GM12878 (cell line): ENCODE measurements at regions not wholly inside any gene's neighbourhood (a gene's known extent, or its start where the extent isn't known, plus 50 kb on each side); places are given as distances from the start of the nearest gene placed in this dataset.

ENCODE experiments used
- ATAC-seq: fragments of 200-7000 bp; cut with Tn5 transposase; 3 replicates; pipeline ENCODE4 v1.9.1; 2020; ENCODE audit warnings: mild to moderate bottlenecking, moderate library complexity
- BruUV-seq: library from RNA; stranded (reverse); fragments of 400-500 nt; replicated peaks from 2 replicates; lab custom pipeline; 2021; lab: Mats Ljungman, UMichigan
- CTCF ChIA-PET: fragments of 300-600 bp; sonication (Branson Sonifier 250); formaldehyde crosslinking; extraction: SDS; loops from one replicate; lab custom pipeline; 2021; ENCODE audit warnings: inconsistent platforms; lab: Yijun Ruan, JAX
- POLR2A ChIA-PET: fragments of 350-600 bp; formaldehyde crosslinking; extraction: SDS; loops from one replicate; lab custom pipeline; 2021; ENCODE audit warnings: inconsistent platforms; lab: Charles Lee
- RAD21 ChIA-PET: fragments of 300-600 bp; sonication (Branson Sonifier 250); formaldehyde crosslinking; loops from one replicate; lab custom pipeline; 2023; ENCODE audit warnings: antibody characterized with exemption; ENCODE audit not compliant: unreplicated experiment; lab: Charles Lee
- SMC1A ChIA-PET: fragments of 300-600 bp; sonication (Branson Sonifier 250); formaldehyde crosslinking; loops from one replicate; lab custom pipeline; 2023; ENCODE audit not compliant: unreplicated experiment, uncharacterized antibody; lab: Charles Lee
- DNase-seq: peaks from one replicate; pipeline ENCODE4 v3.0.0-alpha.2; 2011; ENCODE audit warnings: low read depth, low spot score
- FAIRE-seq: peaks from 3 replicates; lab custom pipeline; 2011; peaks lifted over from hg19 to GRCh38; lab: Jason Lieb, UNC
- H2AFZ ChIP-seq: 2 replicates; pipeline ENCODE4 v1.6.0; 2011; ENCODE audit warnings: low read depth, low read length, control low read depth; ENCODE audit not compliant: control insufficient read depth
- H3K27ac ChIP-seq: 2 replicates; pipeline ENCODE4 v1.5.1; 2011; ENCODE audit warnings: control low read depth; ENCODE audit not compliant: control insufficient read depth, insufficient read depth
- H3K27me3 ChIP-seq, 2 experiments: replicated peaks in 1 of 2; 2 replicates each; pipeline versions ENCODE4 v1.6.0 to v1.6.1; 2011; ENCODE audit warnings: low read length in 1 of 2; ENCODE audit not compliant: control insufficient read depth in 2 of 2, insufficient read depth in 2 of 2
- H3K36me3 ChIP-seq, 2 experiments: 2 replicates each; pipeline ENCODE4 v1.5.1; 2011; ENCODE audit warnings: low read length in 1 of 2; ENCODE audit not compliant: control insufficient read depth in 2 of 2, insufficient read depth in 2 of 2
- H3K4me1 ChIP-seq: 2 replicates; pipeline ENCODE4 v1.6.1; 2011; ENCODE audit warnings: mild to moderate bottlenecking, low read length, moderate library complexity, mixed read lengths; ENCODE audit not compliant: control insufficient read depth, insufficient read depth
- H3K4me2 ChIP-seq: 2 replicates; pipeline ENCODE4 v1.6.0; 2011; ENCODE audit warnings: control low read depth; ENCODE audit not compliant: control insufficient read depth, insufficient read depth
- H3K4me3 ChIP-seq: fragments of 200-600 bp; sonication (generic); 2 replicates; pipeline ENCODE4 v1.5.1; 2016
- H3K79me2 ChIP-seq: 2 replicates; pipeline ENCODE4 v1.6.0; 2011; ENCODE audit warnings: low read length; ENCODE audit not compliant: control insufficient read depth, insufficient read depth
- H3K9ac ChIP-seq: 2 replicates; pipeline ENCODE4 v1.8.0; 2011; ENCODE audit warnings: low read length, control low read depth, mixed read lengths; ENCODE audit not compliant: control insufficient read depth, insufficient read depth
- H3K9me3 ChIP-seq: replicated peaks from 3 replicates; pipeline ENCODE4 v1.5.1; 2011; ENCODE audit warnings: mild to moderate bottlenecking, low read length; ENCODE audit not compliant: control insufficient read depth, insufficient read depth
- H4K20me1 ChIP-seq: 2 replicates; pipeline ENCODE4 v1.6.0; 2011; ENCODE audit not compliant: control insufficient read depth, insufficient read depth
- BRCA1 ChIP-seq: IDR thresholded peaks from 2 replicates; pipeline ENCODE4 v1.6.1; 2011; ENCODE audit warnings: low read depth, low read length, improper control_type of control experiment
- FOXM1 ChIP-seq: IDR thresholded peaks from 2 replicates; pipeline ENCODE4 v1.6.1; 2012; ENCODE audit warnings: low read depth, mild to moderate bottlenecking, inconsistent platforms, low read length, moderate library complexity
- MEF2B ChIP-seq: fragments of 450-650 bp; IDR thresholded peaks from 2 replicates; pipeline ENCODE4 v1.6.1; 2018; ENCODE audit warnings: mild to moderate bottlenecking, moderate library complexity; ENCODE audit not compliant: partially characterized antibody, poor library complexity, severe bottlenecking
- MYC ChIP-seq: IDR thresholded peaks from 2 replicates; pipeline ENCODE4 v1.6.1; 2011; ENCODE audit warnings: mild to moderate bottlenecking, low read length, moderate library complexity, inconsistent platforms; ENCODE audit not compliant: insufficient read depth, insufficient replicate concordance, insufficient read length, severe bottlenecking
- NFXL1 ChIP-seq: fragments of 450-650 bp; IDR thresholded peaks from 2 replicates; pipeline ENCODE4 v1.6.1; 2017; ENCODE audit warnings: antibody characterized with exemption, mild to moderate bottlenecking, borderline replicate concordance
- NR2C1 ChIP-seq: fragments of 450-650 bp; IDR thresholded peaks from 2 replicates; pipeline ENCODE4 v1.6.1; 2017; ENCODE audit warnings: antibody characterized with exemption, mild to moderate bottlenecking, moderate library complexity
- RELA ChIP-seq: fragments of 450-650 bp; IDR thresholded peaks from 2 replicates; pipeline ENCODE4 v1.8.0; 2014; ENCODE audit warnings: borderline replicate concordance; ENCODE audit not compliant: partially characterized antibody
- TAF1 ChIP-seq: IDR thresholded peaks from 2 replicates; pipeline ENCODE4 v1.6.1; 2011; ENCODE audit warnings: mild to moderate bottlenecking, low read depth, low read length, borderline replicate concordance
- YBX1 ChIP-seq: fragments of 450-650 bp; IDR thresholded peaks from 2 replicates; pipeline ENCODE4 v1.6.1; 2016; ENCODE audit warnings: antibody characterized with exemption
- WGBS: methylation state at CpG from one replicate; pipeline ENCODE4 v1.1.6; 2016; ENCODE audit warnings: low lambda C conversion rate; ENCODE audit not compliant: insufficient replicate concordance, insufficient coverage; ENCODE audit errors: missing lambda C conversion rate; 5-methylcytosine and 5-hydroxymethylcytosine counted together
- in situ Hi-C: fragments of 300-500 bp; cut with MboI; formaldehyde crosslinking; loops from 9 replicates; pipeline ENCODE4 v1.14.3; 2018; ENCODE audit warnings: mixed read lengths
- intact Hi-C: fragments of 100-400 bp; cut with micrococcal nuclease; formaldehyde crosslinking; loops from one replicate; pipeline ENCODE4 v1.14.2; 2022; ENCODE audit not compliant: unreplicated experiment
- TF ChIP-seq, protein P1 (sequence below): fragments of 450-650 bp; IDR thresholded peaks from 2 replicates; pipeline ENCODE4 v1.6.1; 2017; ENCODE audit warnings: mild to moderate bottlenecking, low read depth, inconsistent platforms; ENCODE audit not compliant: poor library complexity, severe bottlenecking
- TF ChIP-seq, protein P2 (sequence below): IDR thresholded peaks from 2 replicates; pipeline ENCODE4 v1.6.1; 2012; ENCODE audit warnings: low read length, inconsistent platforms
- TF ChIP-seq, protein P3 (sequence below): IDR thresholded peaks from 2 replicates; pipeline ENCODE4 v1.6.1; 2011; ENCODE audit warnings: borderline replicate concordance, low read depth, mild to moderate bottlenecking, moderate library complexity, mixed read lengths, low read length; ENCODE audit not compliant: insufficient read depth; ENCODE audit errors: extremely low read length

DNA sequence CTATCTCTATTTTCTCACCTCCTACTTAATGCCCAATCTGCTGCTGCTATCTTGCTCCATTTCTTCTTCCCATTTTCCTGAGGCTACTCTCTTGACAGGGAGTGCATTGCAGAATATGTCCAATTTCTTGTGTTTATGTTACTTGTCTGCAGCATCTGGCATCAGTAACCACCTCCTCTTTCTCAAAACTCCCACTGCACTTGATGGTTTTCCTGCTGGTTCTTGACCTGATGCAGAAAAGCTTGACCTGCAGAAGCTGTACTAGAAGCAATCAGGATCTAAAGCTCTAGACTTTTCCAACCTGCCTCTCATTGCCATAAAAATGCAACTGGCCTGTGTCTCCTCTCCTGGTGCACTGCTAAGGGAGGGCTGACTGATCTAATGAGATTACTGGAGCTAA is 287.8 kb downstream of the ZEB1 start:
- ChIA-PET POLR2A (no interaction called here), CTCF (interaction anchor here (1.7 kb wide), 1 partner anchor 10 kb away, joined by 4 read pairs; no protein-coding TSS in a partner anchor)
- no peaks in the 10 kb centered on the region; the same call in 1 of the 3 replicates for H3K9me3 ChIP-seq

DNA sequence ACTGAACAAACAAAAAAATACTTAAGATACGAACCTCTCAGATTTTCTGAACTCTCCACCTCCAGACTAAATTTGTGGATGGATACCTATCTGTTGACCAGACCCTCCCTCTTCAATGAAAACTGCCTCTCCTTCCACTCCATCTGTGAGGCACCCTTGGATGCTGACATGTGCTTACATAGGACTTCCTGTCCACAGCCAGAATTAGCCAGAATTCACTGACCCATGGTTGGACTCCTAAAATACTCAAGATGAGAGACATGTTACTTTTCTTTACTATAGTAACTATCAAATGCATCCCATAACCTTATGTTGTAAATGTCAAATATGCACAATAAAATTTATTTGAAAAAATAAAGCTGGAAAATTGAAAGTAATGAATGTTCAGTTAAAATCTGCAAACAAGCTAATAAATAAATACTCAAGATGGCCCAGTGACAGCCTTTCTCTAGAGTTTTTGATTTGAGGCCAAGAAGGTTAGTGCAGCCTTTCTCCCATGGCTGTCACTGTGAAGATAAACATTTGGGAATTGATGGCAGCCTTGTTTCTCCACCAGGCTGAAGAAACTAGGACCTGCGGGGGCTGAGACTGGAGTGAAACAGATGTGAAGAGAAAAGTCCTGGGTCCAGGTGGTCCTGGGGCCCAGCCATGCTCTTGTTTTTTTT is 287.0 kb downstream of the ZEB1 start:
- RAD21 ChIA-PET, result no interaction called here
- SMC1A ChIA-PET, result interaction anchor here (1.1 kb wide), 1 partner anchor 10 kb away, joined by 3 read pairs; no protein-coding TSS in a partner anchor
- CTCF ChIA-PET, result no interaction called here
- no peak overlapping the region for H3K9ac ChIP-seq
- H3K27me3 ChIP-seq, result no peaks in the 10 kb centered on the region
- intact Hi-C loops (loop anchor here (10.0 kb wide), 2 partner anchors 149 to 871 kb away; no protein-coding TSS in a partner anchor), in situ Hi-C loops (no loop called here)
- 33% methylated on average over 2 of the region's 2 CpGs for WGBS
- H3K4me3 ChIP-seq, result no peak overlapping the region
- no peak overlapping the region for H3K27ac ChIP-seq
- no TSS peak for BruUV-seq
- no peaks in the 10 kb centered on the region for H4K20me1 ChIP-seq
- H3K4me1 ChIP-seq, result peaks cover 9% of the 10 kb centered on the region
- H3K36me3 ChIP-seq, result no peaks in the 10 kb centered on the region
- H3K79me2 ChIP-seq, result no peaks in the 10 kb centered on the region
- FAIRE-seq (no peak), ATAC-seq (no peak), DNase-seq (no peak)
- H3K4me2 ChIP-seq, result no peak overlapping the region
- POLR2A ChIA-PET, result no interaction called here
- H3K9me3 ChIP-seq, result no peaks in the 10 kb centered on the region; the same call in 1 of the 3 replicates
- H2AFZ ChIP-seq, result no peak overlapping the region
- TF ChIP-seq RELA (no peak), NR2C1 (no peak), MEF2B (no peak), MYC (no peak), TAF1 (no peak), NFXL1 (no peak)
- TF ChIP-seq, protein P1, sequence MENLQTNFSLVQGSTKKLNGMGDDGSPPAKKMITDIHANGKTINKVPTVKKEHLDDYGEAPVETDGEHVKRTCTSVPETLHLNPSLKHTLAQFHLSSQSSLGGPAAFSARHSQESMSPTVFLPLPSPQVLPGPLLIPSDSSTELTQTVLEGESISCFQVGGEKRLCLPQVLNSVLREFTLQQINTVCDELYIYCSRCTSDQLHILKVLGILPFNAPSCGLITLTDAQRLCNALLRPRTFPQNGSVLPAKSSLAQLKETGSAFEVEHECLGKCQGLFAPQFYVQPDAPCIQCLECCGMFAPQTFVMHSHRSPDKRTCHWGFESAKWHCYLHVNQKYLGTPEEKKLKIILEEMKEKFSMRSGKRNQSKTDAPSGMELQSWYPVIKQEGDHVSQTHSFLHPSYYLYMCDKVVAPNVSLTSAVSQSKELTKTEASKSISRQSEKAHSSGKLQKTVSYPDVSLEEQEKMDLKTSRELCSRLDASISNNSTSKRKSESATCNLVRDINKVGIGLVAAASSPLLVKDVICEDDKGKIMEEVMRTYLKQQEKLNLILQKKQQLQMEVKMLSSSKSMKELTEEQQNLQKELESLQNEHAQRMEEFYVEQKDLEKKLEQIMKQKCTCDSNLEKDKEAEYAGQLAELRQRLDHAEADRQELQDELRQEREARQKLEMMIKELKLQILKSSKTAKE, result no peak
- TF ChIP-seq, protein P2, sequence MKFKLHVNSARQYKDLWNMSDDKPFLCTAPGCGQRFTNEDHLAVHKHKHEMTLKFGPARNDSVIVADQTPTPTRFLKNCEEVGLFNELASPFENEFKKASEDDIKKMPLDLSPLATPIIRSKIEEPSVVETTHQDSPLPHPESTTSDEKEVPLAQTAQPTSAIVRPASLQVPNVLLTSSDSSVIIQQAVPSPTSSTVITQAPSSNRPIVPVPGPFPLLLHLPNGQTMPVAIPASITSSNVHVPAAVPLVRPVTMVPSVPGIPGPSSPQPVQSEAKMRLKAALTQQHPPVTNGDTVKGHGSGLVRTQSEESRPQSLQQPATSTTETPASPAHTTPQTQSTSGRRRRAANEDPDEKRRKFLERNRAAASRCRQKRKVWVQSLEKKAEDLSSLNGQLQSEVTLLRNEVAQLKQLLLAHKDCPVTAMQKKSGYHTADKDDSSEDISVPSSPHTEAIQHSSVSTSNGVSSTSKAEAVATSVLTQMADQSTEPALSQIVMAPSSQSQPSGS, result no peak

More for the DNA sequence above, 287.8 kb downstream of the ZEB1 start:
- Histone ChIP-seq H3K4me1 (peaks cover 9% of the 10 kb centered on the region), H2AFZ (no peak overlapping the region), H4K20me1 (no peaks in the 10 kb centered on the region), H3K9ac (no peak overlapping the region), H3K4me2 (no peak overlapping the region), H3K27ac (no peak overlapping the region), H3K36me3 (no peaks in the 10 kb centered on the region), H3K4me3 (no peak overlapping the region), H3K27me3 (no peaks in the 10 kb centered on the region), H3K79me2 (no peaks in the 10 kb centered on the region)
- SMC1A ChIA-PET, result interaction anchor here (1.1 kb wide), 1 partner anchor 9 kb away, joined by 3 read pairs; no protein-coding TSS in a partner anchor
- DNase-seq (no peak), ATAC-seq (no peak), FAIRE-seq (no peak)
- in situ Hi-C loops, result no loop called here
- intact Hi-C loops, result loop anchor here (10.0 kb wide), 2 partner anchors 148 to 872 kb away; no protein-coding TSS in a partner anchor
- BruUV-seq, result no TSS peak
- RAD21 ChIA-PET, result no interaction called here
- TF ChIP-seq YBX1 (no peak), FOXM1 (no peak), BRCA1 (no peak)
- TF ChIP-seq, protein P3, sequence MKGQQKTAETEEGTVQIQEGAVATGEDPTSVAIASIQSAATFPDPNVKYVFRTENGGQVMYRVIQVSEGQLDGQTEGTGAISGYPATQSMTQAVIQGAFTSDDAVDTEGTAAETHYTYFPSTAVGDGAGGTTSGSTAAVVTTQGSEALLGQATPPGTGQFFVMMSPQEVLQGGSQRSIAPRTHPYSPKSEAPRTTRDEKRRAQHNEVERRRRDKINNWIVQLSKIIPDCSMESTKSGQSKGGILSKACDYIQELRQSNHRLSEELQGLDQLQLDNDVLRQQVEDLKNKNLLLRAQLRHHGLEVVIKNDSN, result no peak
